ENCODE measurements at regions not wholly inside any gene's neighbourhood (a gene's known extent, or its start where the extent isn't known, plus 50 kb on each side); places are given as distances from the start of the nearest gene placed in this dataset.

- ATAC-seq: no peak
- Histone ChIP-seq H3K4me3 (no peak overlapping the region), H3K9me3 (no peaks in the 10 kb centered on the region), H3K4me1 (no peaks in the 10 kb centered on the region), H3K27me3 (no peaks in the 10 kb centered on the region), H3K27ac (no peak overlapping the region), H3K36me3 (replicated peaks in 1 of 2; ENCODE audit: insufficient read depth in 1 of 2, low read depth in 2 of 2) (no peaks in the 10 kb centered on the region)
- TF ChIP-seq POLR2A (IDR thresholded peaks at IDR 0.05): no peak
- no peak for DNase-seq
- WGBS, 2 donors: 21 to 26% methylated on average over 2 of the region's 2 CpGs
- intact Hi-C loops (cut with DNase I): no loop called here
Measured at GRCh38 chr7:52726986-52727385, 308.4 kb upstream of the POM121L12 start.

- Histone ChIP-seq H3K27ac (no peak overlapping the region), H3K9me3 (no peaks in the 10 kb centered on the region), H3K4me3 (no peak overlapping the region), H3K4me1 (no peaks in the 10 kb centered on the region), H3K36me3 (replicated peaks in 1 of 2; ENCODE audit: insufficient read depth in 1 of 2, low read depth in 2 of 2) (no peaks in the 10 kb centered on the region), H3K27me3 (no peaks in the 10 kb centered on the region)
- ATAC-seq (no peak), DNase-seq (no peak)
- TF ChIP-seq CTCF (IDR thresholded peaks at IDR 0.05) (no peak), POLR2A (IDR thresholded peaks at IDR 0.05) (no peak)
- WGBS, 2 donors: 62 to 82% methylated on average over 3 of the region's 3 CpGs
- intact Hi-C loops (cut with DNase I): no loop called here
Measured at GRCh38 chr7:52726493-52726892, 308.9 kb upstream of the POM121L12 start.

- DNase-seq: no peak
- H3K27ac ChIP-seq: no peak overlapping the region
- WGBS, 2 donors: 46 to 64% methylated on average over 5 of the region's 5 CpGs
- no peaks in the 10 kb centered on the region for H3K9me3 ChIP-seq
- ATAC-seq: no peak
- peaks cover 5% of the 10 kb centered on the region for H3K4me1 ChIP-seq
- H3K27me3 ChIP-seq: no peaks in the 10 kb centered on the region
- H3K4me3 ChIP-seq: no peak overlapping the region
- no peaks in the 10 kb centered on the region for H3K36me3 ChIP-seq (replicated peaks in 1 of 2; ENCODE audit: insufficient read depth in 1 of 2, low read depth in 2 of 2)
- TF ChIP-seq CTCF (IDR thresholded peaks at IDR 0.05) (no peak), POLR2A (IDR thresholded peaks at IDR 0.05) (no peak)
- intact Hi-C loops (cut with DNase I): no loop called here
Measured at GRCh38 chr7:52723606-52724005, 311.8 kb upstream of the POM121L12 start.

DNA sequence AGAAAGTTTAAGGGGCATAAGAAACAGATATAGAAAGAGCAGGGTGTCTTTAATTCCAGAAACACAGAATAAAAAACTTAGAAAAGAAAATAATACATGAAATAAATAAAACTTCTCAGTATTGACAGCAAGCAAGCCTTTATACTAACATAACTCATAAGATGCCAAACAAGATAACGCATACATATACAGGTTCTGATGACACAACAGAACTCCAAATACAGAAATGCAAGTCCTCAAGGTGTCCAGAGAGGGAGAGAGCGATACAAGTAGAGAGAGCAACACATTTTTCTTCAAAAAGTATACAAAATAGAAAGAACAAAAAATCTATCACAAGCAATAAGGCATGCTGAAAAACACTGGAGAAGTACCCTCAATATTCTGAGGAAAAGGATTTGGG is 314.6 kb upstream of the POM121L12 start:
- ATAC-seq: no peak
- 78 to 91% methylated on average over 2 of the region's 2 CpGs for WGBS, 2 donors
- Histone ChIP-seq H3K36me3 (replicated peaks in 1 of 2; ENCODE audit: insufficient read depth in 1 of 2, low read depth in 2 of 2) (no peaks in the 10 kb centered on the region), H3K27ac (no peak overlapping the region), H3K4me1 (peaks cover 5% of the 10 kb centered on the region), H3K4me3 (no peak overlapping the region), H3K27me3 (no peaks in the 10 kb centered on the region), H3K9me3 (no peaks in the 10 kb centered on the region)
- intact Hi-C loops (cut with DNase I): no loop called here
- TF ChIP-seq POLR2A (IDR thresholded peaks at IDR 0.05): no peak
- TF ChIP-seq CTCF (IDR thresholded peaks at IDR 0.05): no peak
- DNase-seq: no peak

GRCh38 chr7:52719677-52720076 is 315.8 kb upstream of the POM121L12 start:
- ATAC-seq (no peak), DNase-seq (no peak)
- Histone ChIP-seq H3K9me3 (no peaks in the 10 kb centered on the region), H3K4me1 (peaks cover 10% of the 10 kb centered on the region), H3K27ac (no peak overlapping the region), H3K36me3 (replicated peaks in 1 of 2; ENCODE audit: insufficient read depth in 1 of 2, low read depth in 2 of 2) (no peaks in the 10 kb centered on the region), H3K4me3 (no peak overlapping the region), H3K27me3 (no peaks in the 10 kb centered on the region)
- intact Hi-C loops (cut with DNase I): no loop called here
- 12 to 18% methylated on average over 3 of the region's 3 CpGs for WGBS, 2 donors
- TF ChIP-seq CTCF (IDR thresholded peaks at IDR 0.05): no peak
- no peak for TF ChIP-seq POLR2A (IDR thresholded peaks at IDR 0.05)

All from body of pancreas (tissue), 4 donors.